ENCODE measurements at regions not wholly inside any gene's neighbourhood (a gene's known extent, or its start where the extent isn't known, plus 50 kb on each side); places are given as distances from the start of the nearest gene placed in this dataset.
"Not testable (repeated sequence)": the region's sequence is repeated elsewhere in the genome, so short reads cannot be mapped to it uniquely, and the experiment has no call there.

- Mint-ChIP-seq H3K4me1 (peaks cover 1% of the 10 kb centered on the region), H3K27me3 (ENCODE audit: insufficient read depth) (no peaks in the 10 kb centered on the region), H3K9me3 (no peaks in the 10 kb centered on the region), H3K36me3 (ENCODE audit: low read depth) (no peaks in the 10 kb centered on the region), H3K27ac (no peak overlapping the region), H3K4me3 (no peak overlapping the region)
- no peak overlapping the region for H3K4me3 ChIP-seq (ENCODE audit: low read length)
- no peak overlapping the region for H3K9ac ChIP-seq (ENCODE audit: extremely low read depth, low read length, poor library complexity, severe bottlenecking)
- no peaks in the 10 kb centered on the region for H3K4me1 ChIP-seq (ENCODE audit: control insufficient read depth, insufficient read depth, low read length)
- DNase-seq = no peak
- H3K27ac ChIP-seq (ENCODE audit: low read depth, low read length) = no peak overlapping the region
- H3K27me3 ChIP-seq (ENCODE audit: control insufficient read depth, insufficient read depth, low read length, poor library complexity, severe bottlenecking) = no peaks in the 10 kb centered on the region
- no peaks in the 10 kb centered on the region for H3K36me3 ChIP-seq (ENCODE audit: control insufficient read depth, insufficient read depth, low read length)
- TF ChIP-seq, protein P1, sequence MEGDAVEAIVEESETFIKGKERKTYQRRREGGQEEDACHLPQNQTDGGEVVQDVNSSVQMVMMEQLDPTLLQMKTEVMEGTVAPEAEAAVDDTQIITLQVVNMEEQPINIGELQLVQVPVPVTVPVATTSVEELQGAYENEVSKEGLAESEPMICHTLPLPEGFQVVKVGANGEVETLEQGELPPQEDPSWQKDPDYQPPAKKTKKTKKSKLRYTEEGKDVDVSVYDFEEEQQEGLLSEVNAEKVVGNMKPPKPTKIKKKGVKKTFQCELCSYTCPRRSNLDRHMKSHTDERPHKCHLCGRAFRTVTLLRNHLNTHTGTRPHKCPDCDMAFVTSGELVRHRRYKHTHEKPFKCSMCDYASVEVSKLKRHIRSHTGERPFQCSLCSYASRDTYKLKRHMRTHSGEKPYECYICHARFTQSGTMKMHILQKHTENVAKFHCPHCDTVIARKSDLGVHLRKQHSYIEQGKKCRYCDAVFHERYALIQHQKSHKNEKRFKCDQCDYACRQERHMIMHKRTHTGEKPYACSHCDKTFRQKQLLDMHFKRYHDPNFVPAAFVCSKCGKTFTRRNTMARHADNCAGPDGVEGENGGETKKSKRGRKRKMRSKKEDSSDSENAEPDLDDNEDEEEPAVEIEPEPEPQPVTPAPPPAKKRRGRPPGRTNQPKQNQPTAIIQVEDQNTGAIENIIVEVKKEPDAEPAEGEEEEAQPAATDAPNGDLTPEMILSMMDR (conservative IDR thresholded peaks at IDR 0.05) = no peak
- no peaks in the 10 kb centered on the region for H3K9me3 ChIP-seq (ENCODE audit: control insufficient read depth, low read length)
Observed at GRCh38 chr4:52431410-52431809, 227.7 kb downstream of the USP46 start.

- Mint-ChIP-seq H3K9me3 (no peaks in the 10 kb centered on the region), H3K36me3 (ENCODE audit: low read depth) (no peaks in the 10 kb centered on the region), H3K27ac (no peak overlapping the region), H3K4me3 (no peak overlapping the region), H3K4me1 (peaks cover 1% of the 10 kb centered on the region), H3K27me3 (ENCODE audit: insufficient read depth) (no peaks in the 10 kb centered on the region)
- Histone ChIP-seq H3K27ac (ENCODE audit: low read depth, low read length) (no peak overlapping the region), H3K4me1 (ENCODE audit: control insufficient read depth, insufficient read depth, low read length) (no peaks in the 10 kb centered on the region), H3K9me3 (ENCODE audit: control insufficient read depth, low read length) (no peaks in the 10 kb centered on the region), H3K27me3 (ENCODE audit: control insufficient read depth, insufficient read depth, low read length, poor library complexity, severe bottlenecking) (no peaks in the 10 kb centered on the region), H3K36me3 (ENCODE audit: control insufficient read depth, insufficient read depth, low read length) (no peaks in the 10 kb centered on the region), H3K4me3 (ENCODE audit: low read length) (no peak overlapping the region), H3K9ac (ENCODE audit: extremely low read depth, low read length, poor library complexity, severe bottlenecking) (no peak overlapping the region)
- DNase-seq = no peak
- TF ChIP-seq, protein P1 (conservative IDR thresholded peaks at IDR 0.05) = no peak
- WGBS, 2 experiments (ENCODE audit: insufficient coverage in 1 of 2, insufficient read length in 1 of 2) = 95 to 97% methylated on average over 4 of the region's 4 CpGs
Observed at GRCh38 chr4:52431869-52432268, 227.2 kb downstream of the USP46 start.

GRCh38 chr4:52442524-52442923 lies 216.6 kb downstream of the USP46 start:
- not testable (repeated sequence) for H3K27ac ChIP-seq (ENCODE audit: low read depth, low read length); H3K27me3 ChIP-seq (ENCODE audit: control insufficient read depth, insufficient read depth, low read length, poor library complexity, severe bottlenecking); H3K4me3 ChIP-seq (ENCODE audit: low read length); DNase-seq; H3K4me1 ChIP-seq (ENCODE audit: control insufficient read depth, insufficient read depth, low read length); H3K27ac Mint-ChIP-seq; H3K9ac ChIP-seq (ENCODE audit: extremely low read depth, low read length, poor library complexity, severe bottlenecking); H3K4me3 Mint-ChIP-seq; H3K36me3 ChIP-seq (ENCODE audit: control insufficient read depth, insufficient read depth, low read length); H3K4me1 Mint-ChIP-seq; H3K36me3 Mint-ChIP-seq (ENCODE audit: low read depth); H3K9me3 ChIP-seq (ENCODE audit: control insufficient read depth, low read length); H3K27me3 Mint-ChIP-seq (ENCODE audit: insufficient read depth)
- no CpG with 5 or more reads among the region's 1 CpG for WGBS, 2 experiments (ENCODE audit: insufficient coverage in 1 of 2, insufficient read length in 1 of 2)
- peaks cover 34% of the 10 kb centered on the region for H3K9me3 Mint-ChIP-seq

- H3K4me3 Mint-ChIP-seq = no peak overlapping the region
- H3K36me3 ChIP-seq (ENCODE audit: control insufficient read depth, insufficient read depth, low read length) = no peaks in the 10 kb centered on the region
- no peak overlapping the region for H3K4me3 ChIP-seq (ENCODE audit: low read length)
- WGBS, 2 experiments (ENCODE audit: insufficient coverage in 1 of 2, insufficient read length in 1 of 2) = 78% methylated on average over 1 of the region's 1 CpG; no CpG with 5 or more reads in 1 of the 2 experiments
- no peak overlapping the region for H3K9ac ChIP-seq (ENCODE audit: extremely low read depth, low read length, poor library complexity, severe bottlenecking)
- H3K27me3 Mint-ChIP-seq (ENCODE audit: insufficient read depth) = no peaks in the 10 kb centered on the region
- no peaks in the 10 kb centered on the region for H3K36me3 Mint-ChIP-seq (ENCODE audit: low read depth)
- no peak overlapping the region for H3K27ac ChIP-seq (ENCODE audit: low read depth, low read length)
- no peak overlapping the region for H3K27ac Mint-ChIP-seq
- H3K9me3 Mint-ChIP-seq = peaks cover 4% of the 10 kb centered on the region
- no peaks in the 10 kb centered on the region for H3K27me3 ChIP-seq (ENCODE audit: control insufficient read depth, insufficient read depth, low read length, poor library complexity, severe bottlenecking)
- no peak for DNase-seq
- H3K9me3 ChIP-seq (ENCODE audit: control insufficient read depth, low read length) = no peaks in the 10 kb centered on the region
- H3K4me1 ChIP-seq (ENCODE audit: control insufficient read depth, insufficient read depth, low read length) = no peaks in the 10 kb centered on the region
- TF ChIP-seq, protein P1 (conservative IDR thresholded peaks at IDR 0.05) = no peak
- no peaks in the 10 kb centered on the region for H3K4me1 Mint-ChIP-seq
Observed at GRCh38 chr4:52472444-52472843, 186.7 kb downstream of the USP46 start.
